ENCODE measurements at regions not wholly inside any gene's neighbourhood (a gene's known extent, or its start where the extent isn't known, plus 50 kb on each side); places are given as distances from the start of the nearest gene placed in this dataset.

- DNase-seq = no peak
Measured at GRCh38 chr5:5983261-5983980, 394.9 kb downstream of the MED10 start.

- no peak for DNase-seq
Measured at GRCh38 chr5:5981562-5981961, 396.8 kb downstream of the MED10 start.

GRCh38 chr5:5980538-5980895 lies 397.8 kb downstream of the MED10 start:
- DNase-seq = no peak

GRCh38 chr5:5979761-5980537 lies 398.4 kb downstream of the MED10 start:
- no peak for DNase-seq

- DNase-seq = no peak
Measured at GRCh38 chr5:5979377-5979760, 399.0 kb downstream of the MED10 start.

GRCh38 chr5:5978501-5979376 lies 399.6 kb downstream of the MED10 start:
- no peak for DNase-seq

- no peak for DNase-seq
Measured at GRCh38 chr5:5971203-5971602, 407.1 kb downstream of the MED10 start.

- no peak for DNase-seq
Measured at GRCh38 chr5:5969942-5970483, 408.3 kb downstream of the MED10 start.

- no peak for DNase-seq
Measured at GRCh38 chr5:5968981-5969380, 409.4 kb downstream of the MED10 start.

- no peak for DNase-seq
Measured at GRCh38 chr5:5967944-5968343, 410.4 kb downstream of the MED10 start.

GRCh38 chr5:5967373-5967772 lies 411.0 kb downstream of the MED10 start:
- DNase-seq = no peak

- DNase-seq = no peak
Measured at GRCh38 chr5:5965132-5965531, 413.2 kb downstream of the MED10 start.

GRCh38 chr5:5964347-5964746 lies 414.0 kb downstream of the MED10 start:
- no peak for DNase-seq

GRCh38 chr5:5957737-5958136 lies 420.6 kb downstream of the MED10 start:
- no peak for DNase-seq

GRCh38 chr5:5954275-5954598 lies 424.1 kb downstream of the MED10 start:
- no peak for DNase-seq

GRCh38 chr5:5953584-5954274 lies 424.6 kb downstream of the MED10 start:
- DNase-seq = no peak

- no peak for DNase-seq
Measured at GRCh38 chr5:5951953-5952352, 426.4 kb downstream of the MED10 start.

- no peak for DNase-seq
Measured at GRCh38 chr5:5950658-5951057, 427.7 kb downstream of the MED10 start.

GRCh38 chr5:5941486-5941885 lies 436.9 kb downstream of the MED10 start:
- no peak for DNase-seq

GRCh38 chr5:5939759-5940370 lies 438.5 kb downstream of the MED10 start:
- DNase-seq = no peak

- no peak for DNase-seq
Measured at GRCh38 chr5:5933651-5934050, 444.7 kb downstream of the MED10 start.

GRCh38 chr5:5932824-5933223 lies 445.5 kb downstream of the MED10 start:
- no peak for DNase-seq
